NCI-H2196 (cell line): ENCODE measurements at regions not wholly inside any gene's neighbourhood (a gene's known extent, or its start where the extent isn't known, plus 50 kb on each side); places are given as distances from the start of the nearest gene placed in this dataset.

Source experiments
- DNase-seq: peaks from one replicate; lab custom pipeline; 2025; ENCODE audit not compliant: unreplicated experiment; lab: John Stamatoyannopoulos, UW

DNA sequence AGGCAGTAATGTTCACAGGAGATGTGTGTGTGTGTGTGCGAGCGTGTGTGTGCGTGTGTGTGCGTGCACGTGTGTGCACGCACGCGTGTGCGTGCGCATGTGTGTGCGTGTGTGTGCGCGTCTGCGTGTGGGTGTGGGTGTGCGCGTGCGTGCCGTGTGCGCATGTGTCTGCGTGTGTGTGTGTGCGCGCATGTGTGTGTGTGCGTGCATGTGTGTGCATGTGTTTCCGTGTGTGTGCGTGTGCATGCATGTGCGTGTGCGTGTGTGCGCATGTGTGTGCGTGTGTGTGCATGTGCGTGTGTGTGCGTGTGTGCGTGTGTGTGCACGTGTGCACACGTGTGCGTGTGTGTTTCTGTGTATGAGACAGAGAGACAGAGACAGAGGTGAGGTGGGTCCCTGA lies 136.0 kb upstream of the CST7 start:
- no peak for DNase-seq

GRCh38 chr20:24813496-24813895 lies 135.6 kb upstream of the CST7 start:
- no peak for DNase-seq

DNA sequence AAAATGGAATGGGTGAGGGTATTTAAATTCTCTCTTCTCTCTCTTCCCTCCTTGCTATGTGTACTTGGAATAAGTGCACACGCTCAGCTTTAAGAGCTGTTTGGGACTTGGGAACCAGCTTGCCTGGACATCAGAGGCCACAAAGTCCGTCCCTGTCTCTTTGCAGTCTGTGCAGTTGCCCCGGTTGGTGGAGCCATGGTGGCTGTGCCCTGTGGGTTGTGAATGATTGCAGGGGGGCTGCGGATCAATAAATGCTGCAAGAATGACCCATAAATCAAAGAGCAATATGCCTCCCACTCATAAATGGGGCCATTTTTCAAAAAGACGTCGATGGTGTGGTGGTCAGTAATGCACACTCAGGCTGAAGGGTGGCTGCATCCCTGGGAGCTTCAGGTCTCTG lies 135.1 kb upstream of the CST7 start:
- DNase-seq = no peak

- DNase-seq = no peak
Measured at GRCh38 chr20:24814556-24815195, 134.4 kb upstream of the CST7 start.

DNA sequence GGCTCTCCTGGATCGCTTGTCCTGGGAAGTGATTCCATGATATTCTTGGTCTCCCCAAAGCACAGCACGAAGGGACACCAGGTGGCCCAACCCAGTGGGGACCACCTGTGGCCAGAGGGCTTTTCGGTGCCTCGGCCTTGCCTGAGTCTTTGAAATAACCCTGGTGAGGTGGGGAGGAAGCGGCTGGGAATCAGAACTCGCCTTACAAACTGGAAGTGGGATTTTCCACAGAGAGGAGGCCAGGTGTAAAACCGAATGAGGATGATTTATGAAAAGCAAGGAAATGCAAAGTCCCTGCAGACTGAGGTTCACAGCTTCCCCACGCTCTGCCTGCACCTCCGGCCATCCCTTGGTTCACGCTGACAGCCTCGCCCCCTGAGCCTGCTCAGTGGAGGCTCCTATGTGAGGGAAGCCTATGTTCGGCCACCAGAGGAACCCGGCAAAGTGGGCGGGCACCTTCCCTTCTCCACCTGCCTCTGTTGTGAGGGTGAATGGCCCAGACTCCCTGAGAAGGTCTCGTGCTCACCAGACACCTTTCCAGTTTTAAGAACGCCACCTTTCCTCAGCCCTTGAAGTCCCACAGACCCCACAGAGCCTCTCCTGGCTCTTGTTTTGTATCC lies 133.8 kb upstream of the CST7 start:
- no peak for DNase-seq

DNA sequence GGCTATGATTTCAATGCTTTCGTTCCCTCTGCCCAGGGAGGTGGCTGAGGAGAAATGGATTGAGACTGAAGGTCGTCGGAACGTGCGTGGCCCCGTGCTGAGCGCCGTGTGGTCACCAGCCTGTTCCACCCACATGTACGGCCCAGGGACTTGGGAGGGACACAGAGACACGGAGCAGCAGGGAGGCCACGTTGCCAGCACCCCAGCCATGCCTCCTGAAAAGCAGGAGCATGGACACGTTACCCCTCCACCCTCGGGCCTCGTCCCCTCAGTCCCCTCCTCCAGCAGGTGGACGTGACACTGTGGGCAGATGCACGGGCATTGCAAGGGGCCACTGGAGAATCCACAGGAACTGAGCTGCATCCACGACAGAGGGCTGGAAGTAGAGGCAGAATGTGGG lies 133.1 kb upstream of the CST7 start:
- DNase-seq = no peak

GRCh38 chr20:24816431-24816830 lies 132.6 kb upstream of the CST7 start:
- no peak for DNase-seq

GRCh38 chr20:24816907-24817306 lies 132.2 kb upstream of the CST7 start:
- DNase-seq = no peak

DNA sequence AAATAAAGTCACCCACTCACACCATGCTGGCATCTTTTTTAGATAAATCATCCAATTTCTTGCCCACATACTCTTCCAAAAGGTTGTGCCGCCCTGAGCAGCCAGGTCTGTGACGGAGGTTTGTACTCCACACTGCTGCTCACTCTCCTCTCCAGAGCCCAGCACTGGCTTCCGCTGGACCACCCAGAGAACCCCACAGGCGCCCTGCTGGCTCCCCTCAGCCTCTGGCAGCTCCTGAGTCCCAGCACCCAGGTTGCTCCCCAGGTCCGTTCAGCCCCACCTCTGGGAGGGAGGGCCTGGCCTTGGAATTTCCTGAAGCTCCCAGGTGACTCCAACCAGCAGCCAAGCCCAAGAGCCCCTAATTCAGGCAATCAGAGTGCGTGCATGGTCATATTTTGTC lies 131.7 kb upstream of the CST7 start:
- no peak for DNase-seq

DNA sequence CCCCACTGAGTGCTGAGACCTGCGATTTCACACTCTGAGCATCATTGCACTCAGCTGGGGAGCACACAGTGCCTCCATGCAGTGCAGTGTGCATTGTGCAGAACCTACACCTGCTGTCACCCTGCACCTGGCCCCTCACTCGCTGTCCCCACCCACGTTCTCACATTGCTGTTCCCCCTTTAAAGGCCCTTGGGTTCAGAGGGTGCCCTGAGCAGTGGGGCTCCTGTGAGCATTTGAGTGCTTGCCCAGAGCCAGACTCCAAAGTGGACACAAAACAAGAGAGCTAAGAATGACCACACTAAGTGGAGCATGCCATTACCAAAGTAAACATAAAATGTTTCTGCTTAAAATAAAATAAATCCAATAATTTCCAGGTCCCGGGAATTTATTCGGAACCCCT lies 131.0 kb upstream of the CST7 start:
- DNase-seq = no peak

DNA sequence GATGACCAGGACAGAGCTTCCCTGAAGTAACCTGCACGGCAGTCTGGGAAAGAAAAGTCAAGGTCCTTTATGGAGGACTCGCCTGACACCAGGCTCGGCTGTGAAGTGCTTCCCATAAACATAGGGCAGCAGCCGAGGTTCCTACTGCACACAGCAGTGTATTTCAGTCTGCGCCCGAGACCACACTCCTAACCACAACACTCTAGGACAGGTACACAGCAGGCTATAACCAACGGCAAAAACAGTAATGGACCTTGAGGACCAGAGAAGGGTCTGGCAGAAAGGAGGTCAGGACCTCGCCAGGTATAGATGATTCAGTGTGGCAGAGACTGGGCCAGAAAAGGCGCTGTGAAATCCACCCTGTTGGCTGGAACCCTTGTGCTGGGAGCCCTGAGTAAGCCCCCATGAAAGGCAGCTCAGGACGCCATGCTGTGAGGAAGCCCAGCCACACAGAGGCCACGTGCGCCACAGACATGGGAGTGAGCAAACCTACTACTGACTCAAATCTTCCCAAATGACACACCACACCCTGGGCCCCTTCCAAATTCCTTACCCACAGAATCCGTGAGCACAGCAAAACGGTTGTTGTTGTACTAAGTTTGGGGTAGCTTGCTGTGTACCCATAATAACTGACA lies 129.6 kb upstream of the CST7 start:
- no peak for DNase-seq

DNA sequence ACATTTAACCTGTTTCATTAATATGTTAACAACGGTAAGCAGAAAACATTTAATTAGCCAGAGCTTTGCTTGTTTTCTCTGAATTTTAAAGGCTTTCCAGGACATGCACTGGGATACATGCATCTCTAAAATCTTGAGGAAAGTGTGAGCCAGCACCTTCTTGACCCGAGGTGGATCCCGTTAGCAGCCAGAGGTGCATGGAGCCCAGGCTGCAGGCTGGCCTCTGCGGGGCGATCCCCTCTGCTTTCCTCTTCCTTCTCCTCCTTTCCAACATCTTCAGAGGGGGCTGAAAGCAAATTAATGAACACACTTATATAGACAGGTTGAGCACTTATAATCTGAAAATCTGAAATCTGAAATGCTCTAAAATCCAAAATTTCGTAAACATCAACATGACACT lies 128.7 kb upstream of the CST7 start:
- DNase-seq = no peak

- DNase-seq = no peak
Measured at GRCh38 chr20:24821391-24821790, 127.7 kb upstream of the CST7 start.

DNA sequence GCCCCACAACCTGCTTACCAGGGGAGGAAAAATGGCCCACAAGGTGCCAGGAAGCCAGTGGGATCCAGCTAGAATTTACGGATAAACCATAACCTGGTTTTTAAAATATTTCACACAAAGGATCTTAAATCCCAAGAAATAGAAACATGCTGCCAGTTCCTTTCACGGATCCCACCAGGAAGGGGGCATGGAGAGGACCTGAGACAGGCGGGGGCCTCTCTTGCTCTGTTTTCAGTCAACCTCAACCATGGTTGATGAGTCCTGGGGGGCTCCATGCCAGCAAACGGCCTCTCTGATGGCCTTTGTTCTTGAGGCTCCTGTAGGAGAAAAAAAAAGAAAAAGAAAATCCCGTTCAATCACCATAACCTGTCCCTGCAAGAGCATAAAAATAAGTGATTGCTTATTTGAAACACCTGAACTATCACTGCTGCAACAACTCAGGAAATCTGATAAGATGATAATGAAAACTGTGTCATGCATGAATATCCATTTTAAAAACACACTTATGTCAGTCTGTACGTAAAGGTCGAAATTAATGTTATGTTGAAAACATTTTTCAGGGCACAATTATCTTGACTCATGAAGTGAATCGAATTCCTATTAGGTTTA lies 125.8 kb upstream of the CST7 start:
- no peak for DNase-seq

- no peak for DNase-seq
Measured at GRCh38 chr20:24823989-24824693, 124.9 kb upstream of the CST7 start.

- no peak for DNase-seq
Measured at GRCh38 chr20:24825591-24825990, 123.5 kb upstream of the CST7 start.

DNA sequence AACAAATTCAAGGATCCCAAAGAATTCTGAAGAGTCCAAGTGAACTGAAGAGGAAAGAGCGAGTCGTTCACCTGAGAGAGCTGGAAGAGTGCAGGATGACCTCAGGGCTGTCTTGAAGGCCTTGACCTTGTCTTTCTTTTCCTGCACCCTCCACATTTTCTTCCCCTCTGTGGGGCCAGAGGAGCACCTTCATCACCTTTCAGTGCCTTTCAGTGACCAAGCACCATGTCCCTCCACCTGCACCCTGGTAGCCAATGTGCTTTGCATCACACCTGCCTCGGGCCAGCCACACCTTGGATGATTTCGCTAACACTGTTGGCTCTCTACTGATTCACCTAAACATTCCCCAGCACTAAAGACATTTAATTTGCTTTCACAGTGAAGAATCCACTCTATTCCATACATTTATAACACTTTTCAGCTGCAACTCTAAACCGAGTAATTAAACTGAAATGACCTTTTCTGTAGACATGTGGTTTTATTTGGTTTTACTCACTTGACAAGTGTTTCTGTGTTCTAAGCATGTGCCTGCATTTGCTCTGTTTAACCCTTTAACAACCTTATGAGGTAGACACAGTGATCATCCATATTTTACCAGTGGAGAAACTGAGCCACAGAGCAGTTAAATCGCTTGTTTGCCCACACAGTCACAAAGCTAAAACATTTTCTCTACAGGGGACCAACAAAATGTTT lies 121.3 kb upstream of the CST7 start:
- DNase-seq = no peak

GRCh38 chr20:24828992-24829648 lies 119.9 kb upstream of the CST7 start:
- DNase-seq = no peak

GRCh38 chr20:24829649-24830370 lies 119.3 kb upstream of the CST7 start:
- DNase-seq = no peak

GRCh38 chr20:24830649-24831048 lies 118.4 kb upstream of the CST7 start:
- DNase-seq = no peak
